ENCODE measurements at regions not wholly inside any gene's neighbourhood (a gene's known extent, or its start where the extent isn't known, plus 50 kb on each side); places are given as distances from the start of the nearest gene placed in this dataset.
A peak's percentile ranks its signal among the peaks of the same experiment; 100 is the strongest.

- DNase-seq (ENCODE audit: low read depth) = no peak
These were observed 406.2 kb downstream of the MBD2 start for GRCh38 chr18:53817976-53818950.

GRCh38 chr18:53800171-53800570 lies 424.3 kb downstream of the MBD2 start:
- DNase-seq (ENCODE audit: low read depth) = no peak

- DNase-seq (ENCODE audit: low read depth) = peak; percentile 65
These were observed 425.3 kb downstream of the MBD2 start for GRCh38 chr18:53799134-53799533.

- no peak for DNase-seq (ENCODE audit: low read depth)
These were observed 426.0 kb downstream of the MBD2 start for GRCh38 chr18:53798516-53798915.

DNA sequence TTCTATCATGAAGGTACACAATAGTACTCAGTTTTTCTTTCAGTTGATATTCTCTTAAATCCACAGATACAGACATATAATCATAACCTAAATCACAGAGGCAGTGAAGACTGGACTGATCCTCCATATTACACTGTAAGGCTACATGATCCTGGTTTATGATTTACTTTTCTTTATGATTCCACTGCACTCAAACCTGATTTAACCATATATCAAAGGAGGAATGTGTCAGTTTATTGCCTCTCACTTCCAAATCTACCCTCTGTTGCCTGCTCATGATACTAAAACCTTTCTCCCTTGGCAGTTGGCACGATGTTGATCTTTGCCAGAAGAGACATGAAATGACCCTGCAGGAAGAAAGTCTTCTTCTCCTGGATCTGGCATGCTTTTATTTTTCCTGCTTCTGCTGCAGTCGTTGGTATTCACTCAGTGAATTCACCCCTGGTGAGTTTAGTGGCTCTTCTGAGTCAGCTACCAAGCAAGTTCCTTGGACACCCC lies 426.4 kb downstream of the MBD2 start:
- no peak for DNase-seq (ENCODE audit: low read depth)

DNA sequence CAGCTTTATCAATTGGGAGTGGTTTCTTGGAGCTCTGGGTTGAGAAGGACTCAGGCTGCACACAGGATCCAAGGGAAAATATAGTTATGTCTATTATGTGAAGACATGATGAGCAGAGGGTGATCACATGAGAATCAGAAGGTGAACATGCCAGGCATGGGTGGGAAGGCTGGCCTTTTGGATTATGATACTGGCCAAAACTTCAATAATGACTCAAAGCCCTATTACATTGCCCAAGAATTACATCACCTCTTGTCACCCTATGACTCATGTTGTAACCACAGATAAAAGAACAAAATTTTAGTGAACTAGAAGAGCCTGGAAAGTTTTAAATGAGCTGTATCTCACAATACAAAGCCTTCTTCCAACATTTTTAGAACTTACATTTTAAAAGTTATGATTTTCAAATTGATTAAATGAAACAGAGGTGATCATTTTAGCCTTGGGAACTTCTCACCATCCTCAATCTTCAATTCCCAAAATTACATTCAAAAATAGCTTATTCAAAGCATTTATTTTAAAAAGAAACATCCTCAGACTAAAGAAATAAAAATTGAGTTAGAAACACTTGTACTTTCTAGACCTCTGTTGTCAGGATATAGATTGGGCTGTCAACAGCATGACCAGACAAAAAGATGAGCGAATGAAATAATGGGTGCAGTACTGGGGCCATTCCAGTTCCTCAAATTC lies 428.3 kb downstream of the MBD2 start:
- DNase-seq (ENCODE audit: low read depth) = peak; percentile 92

- no peak for DNase-seq (ENCODE audit: low read depth)
These were observed 428.9 kb downstream of the MBD2 start for GRCh38 chr18:53795610-53796009.

GRCh38 chr18:53795061-53795460 lies 429.4 kb downstream of the MBD2 start:
- peak; percentile 64 for DNase-seq (ENCODE audit: low read depth)

DNA sequence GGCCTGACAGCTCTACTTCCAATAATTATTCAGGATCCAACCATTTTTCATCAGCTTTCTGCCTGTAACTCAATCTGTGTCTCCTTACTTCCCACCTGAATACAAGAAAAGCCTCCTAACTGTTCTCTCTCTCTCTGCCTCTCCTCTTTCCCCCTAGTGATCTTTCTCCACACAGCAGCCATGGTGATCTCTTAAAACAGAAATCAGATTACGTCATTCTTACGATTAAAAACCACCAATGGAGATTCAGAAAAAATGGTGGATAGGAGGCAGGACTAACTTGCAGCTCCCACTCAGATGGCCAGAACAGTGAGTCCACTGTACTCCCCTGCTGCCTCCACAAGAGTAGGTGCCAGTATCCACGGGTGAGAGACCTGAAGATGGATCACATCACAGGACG lies 431.7 kb downstream of the MBD2 start:
- DNase-seq (ENCODE audit: low read depth) = no peak

DNA sequence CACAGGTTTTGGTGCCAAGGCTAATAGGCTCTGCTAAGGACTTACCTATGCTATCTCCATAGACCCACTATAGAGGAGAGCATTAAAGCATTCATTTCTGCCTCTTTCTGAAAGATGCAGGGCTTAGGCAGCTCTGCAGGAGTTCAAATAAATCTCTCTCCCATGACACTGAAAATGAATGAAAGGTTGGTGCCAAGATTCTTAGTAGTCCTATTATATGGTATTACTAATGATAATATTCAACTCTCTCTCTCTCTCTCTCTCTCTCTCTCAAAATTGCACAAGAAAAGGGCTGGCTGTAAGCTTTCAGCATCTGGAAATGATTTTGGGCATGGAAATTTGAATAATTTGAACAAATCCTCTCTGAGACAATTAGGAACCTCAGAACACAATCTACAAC lies 433.7 kb downstream of the MBD2 start:
- peak; percentile 61 for DNase-seq (ENCODE audit: low read depth)

DNA sequence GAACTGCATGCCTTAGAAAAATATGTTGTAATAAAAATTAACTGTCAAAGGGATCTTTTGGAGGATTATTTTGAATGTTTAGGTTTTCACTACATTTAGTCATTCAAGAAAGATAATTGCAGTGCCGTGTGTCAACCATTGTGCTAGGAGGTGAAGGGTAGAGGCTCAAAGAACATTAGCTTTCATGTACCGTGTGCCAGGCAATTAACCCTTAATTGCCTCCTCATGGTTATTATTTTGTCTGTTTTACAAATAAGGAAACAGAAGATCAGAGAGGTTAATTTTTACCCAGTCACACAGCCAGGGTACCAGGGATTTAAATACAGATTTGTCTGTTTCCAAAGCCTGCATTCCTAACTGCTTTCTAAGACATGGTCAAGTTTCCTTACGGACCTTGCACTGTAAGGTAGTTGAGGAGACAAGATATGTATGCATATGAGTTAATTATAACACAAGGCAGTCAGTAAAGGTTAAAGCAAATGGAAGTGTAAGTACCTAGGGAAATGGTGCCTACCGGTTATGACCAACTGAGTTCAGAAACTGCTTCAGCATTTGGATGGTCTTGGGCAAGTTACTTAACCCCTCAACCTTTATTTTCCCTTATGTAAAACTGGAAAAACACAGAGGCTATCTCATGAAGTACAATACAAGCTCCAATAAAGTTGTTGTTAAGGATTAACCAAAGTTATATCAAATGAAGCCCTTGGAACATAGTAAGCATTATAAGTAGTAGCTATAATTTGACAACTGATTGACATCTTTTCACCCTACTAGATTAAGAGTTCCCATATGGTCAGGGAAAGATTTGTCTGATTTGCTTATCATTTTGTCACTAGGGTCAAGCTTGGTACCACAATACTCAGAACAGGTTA lies 434.9 kb downstream of the MBD2 start:
- no peak for DNase-seq (ENCODE audit: low read depth)

DNA sequence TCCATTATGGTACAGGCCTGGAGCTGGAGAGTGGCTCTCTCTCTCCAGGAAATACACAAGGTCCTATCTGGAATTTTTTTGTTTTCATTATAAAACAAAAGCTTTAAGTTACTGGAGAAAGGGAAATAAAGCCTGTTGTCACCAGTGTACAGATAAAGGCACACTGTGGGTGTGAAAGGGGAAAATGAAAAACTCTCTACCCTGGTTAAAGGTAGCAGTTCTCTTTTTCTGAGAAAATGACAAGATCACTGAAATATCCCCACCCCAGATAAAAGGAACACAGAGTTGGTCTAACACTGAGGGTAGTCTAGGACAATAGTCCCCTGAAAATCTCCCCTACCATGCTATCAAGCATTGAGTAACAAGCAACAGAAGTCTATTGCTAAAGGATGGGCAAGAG lies 438.7 kb downstream of the MBD2 start:
- DNase-seq (ENCODE audit: low read depth) = no peak

- DNase-seq (ENCODE audit: low read depth) = no peak
These were observed 440.2 kb downstream of the MBD2 start for GRCh38 chr18:53784253-53784652.

DNA sequence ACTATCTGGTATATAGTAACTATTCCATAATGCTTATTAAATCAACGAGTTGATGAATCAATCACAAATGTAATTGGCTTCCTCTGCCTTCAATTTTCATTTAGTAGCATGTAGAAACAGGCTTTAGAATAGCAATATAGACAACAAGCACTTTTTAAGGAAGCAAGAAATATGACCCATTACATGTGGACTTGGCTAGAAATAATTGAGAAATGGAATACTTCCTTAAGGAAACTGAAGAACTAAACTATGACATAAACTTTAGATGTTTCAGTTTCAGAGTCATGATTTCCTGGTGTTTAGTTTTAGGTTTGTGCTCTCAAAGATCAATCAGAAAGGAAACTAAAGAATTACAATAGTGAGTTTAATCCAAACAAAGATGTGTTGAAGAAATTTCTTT lies 443.8 kb downstream of the MBD2 start:
- DNase-seq (ENCODE audit: low read depth) = no peak

DNA sequence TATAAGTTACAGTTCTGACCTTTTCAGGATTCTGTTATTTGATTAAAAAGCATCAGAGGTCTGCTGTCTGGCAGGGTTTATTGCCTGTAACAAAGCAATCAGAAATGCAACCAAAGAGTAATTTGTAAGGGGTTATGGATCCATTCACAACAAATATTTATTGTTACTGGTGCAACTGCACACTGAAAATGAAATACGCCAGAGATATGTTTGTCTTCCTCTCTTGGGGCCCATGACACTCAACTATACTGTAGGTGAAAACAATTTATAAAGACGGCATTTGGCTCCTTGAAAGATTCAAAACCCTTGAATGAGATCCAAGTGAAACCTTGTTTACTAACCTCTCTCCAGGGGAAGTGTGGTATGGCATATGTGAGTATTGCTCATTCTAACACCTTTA lies 452.2 kb downstream of the MBD2 start:
- no peak for DNase-seq (ENCODE audit: low read depth)

- DNase-seq (ENCODE audit: low read depth) = no peak
These were observed 452.8 kb downstream of the MBD2 start for GRCh38 chr18:53771664-53772063.

DNA sequence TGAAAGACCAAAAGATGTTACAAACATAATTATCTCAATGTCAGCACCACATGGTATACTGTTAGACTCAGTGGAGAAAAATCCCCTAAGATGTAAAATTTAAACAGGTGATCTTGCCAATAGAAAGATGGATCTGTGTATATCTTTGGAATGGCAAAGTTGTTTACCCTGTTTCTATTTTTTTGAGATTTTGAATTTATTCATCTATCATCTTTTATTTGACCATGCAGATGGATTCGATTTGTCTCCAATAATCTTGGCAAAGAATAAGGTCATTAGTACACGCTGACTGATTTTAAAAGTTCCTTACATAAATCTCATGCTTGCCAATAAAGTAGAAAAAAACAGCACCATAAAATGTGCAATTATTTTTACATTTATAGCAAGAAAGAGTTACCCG lies 459.3 kb downstream of the MBD2 start:
- DNase-seq (ENCODE audit: low read depth) = no peak

GRCh38 chr18:53764086-53764485 lies 460.4 kb downstream of the MBD2 start:
- DNase-seq (ENCODE audit: low read depth) = no peak

- DNase-seq (ENCODE audit: low read depth) = no peak
These were observed 467.1 kb downstream of the MBD2 start for GRCh38 chr18:53757328-53757727.

DNA sequence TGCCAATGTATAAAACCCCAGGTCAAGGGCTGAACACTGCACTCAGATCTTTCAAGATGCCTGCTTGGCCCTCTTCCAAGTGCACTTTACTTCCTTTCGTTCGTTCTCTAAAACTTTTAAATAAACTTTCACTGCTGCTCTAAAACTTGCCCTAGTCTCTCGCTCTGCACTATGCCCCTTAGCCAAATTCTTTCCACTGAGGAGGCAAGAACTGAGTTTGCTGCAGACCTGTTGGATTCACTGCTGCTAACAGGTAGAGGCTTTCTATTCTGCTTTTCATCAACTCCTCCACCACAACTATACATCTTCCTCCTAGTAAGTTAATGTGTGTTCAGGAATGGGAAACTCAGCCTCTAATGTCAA lies 467.9 kb downstream of the MBD2 start:
- DNase-seq (ENCODE audit: low read depth) = no peak

DNA sequence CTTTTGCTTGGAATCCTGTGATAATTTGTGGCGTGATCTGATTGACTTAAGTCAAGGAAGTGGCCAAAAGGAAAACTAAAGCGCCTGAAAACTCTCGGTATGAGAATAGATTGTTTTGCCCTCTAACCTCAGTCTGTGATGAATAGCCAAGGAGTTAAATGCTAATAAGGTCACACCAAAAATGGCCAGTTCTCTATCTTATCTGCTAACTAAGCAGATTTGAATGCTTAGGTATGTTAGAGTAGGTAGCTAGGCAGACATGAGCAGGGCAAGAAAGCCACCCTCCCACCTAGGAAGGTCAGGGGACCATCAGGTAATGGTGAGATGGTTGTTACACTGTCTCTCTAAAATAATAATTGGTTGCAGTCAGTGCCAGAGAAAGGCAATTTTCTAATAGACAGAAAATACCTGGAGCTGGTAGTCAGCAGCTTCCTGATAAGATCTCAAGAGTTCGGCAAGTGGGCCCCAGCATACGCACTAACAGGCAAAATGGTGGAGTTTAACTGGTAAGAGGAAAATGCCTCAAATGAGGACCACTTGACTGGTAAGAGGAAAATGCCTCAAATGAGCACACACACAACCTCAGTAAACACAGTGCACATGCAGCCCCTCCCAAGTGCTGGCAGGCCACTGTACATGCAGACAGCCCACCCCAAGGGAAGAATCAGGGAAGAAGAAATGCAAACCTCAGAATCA lies 468.4 kb downstream of the MBD2 start:
- no peak for DNase-seq (ENCODE audit: low read depth)

- no peak for DNase-seq (ENCODE audit: low read depth)
These were observed 470.3 kb downstream of the MBD2 start for GRCh38 chr18:53754154-53754553.
